HFFc6 (cell line): ENCODE measurements at regions not wholly inside any gene's neighbourhood (a gene's known extent, or its start where the extent isn't known, plus 50 kb on each side); places are given as distances from the start of the nearest gene placed in this dataset.

Source experiments
- DNase-seq: peaks from one replicate; pipeline ENCODE4 v3.0.0-alpha.2; 2018
- H3K27ac Mint-ChIP-seq: 2 replicates; pipeline ENCODE4 v1.8.0; 2020; ENCODE audit warnings: mild to moderate bottlenecking, mixed read lengths
- H3K27me3 Mint-ChIP-seq: 2 replicates; pipeline ENCODE4 v1.8.0; 2021; ENCODE audit warnings: mild to moderate bottlenecking, moderate library complexity, mixed read lengths; ENCODE audit not compliant: insufficient read depth
- H3K36me3 Mint-ChIP-seq: 2 replicates; pipeline ENCODE4 v1.8.0; 2021; ENCODE audit warnings: low read depth, mixed read lengths
- H3K4me1 Mint-ChIP-seq: 2 replicates; pipeline ENCODE4 v1.8.0; 2020; ENCODE audit warnings: low read depth, mixed read lengths
- H3K4me3 Mint-ChIP-seq: 2 replicates; pipeline ENCODE4 v1.8.0; 2020; ENCODE audit warnings: mild to moderate bottlenecking, moderate library complexity, mixed read lengths
- H3K9me3 Mint-ChIP-seq: 2 replicates; pipeline ENCODE4 v1.8.0; 2020; ENCODE audit warnings: mild to moderate bottlenecking, mixed read lengths
- TF ChIP-seq, protein P1 (sequence below): fragments of 200-600 bp; sonication (generic); IDR thresholded peaks from 2 replicates; pipeline ENCODE4 v1.5.0; 2021; ENCODE audit warnings: antibody characterized with exemption, mild to moderate bottlenecking

DNA sequence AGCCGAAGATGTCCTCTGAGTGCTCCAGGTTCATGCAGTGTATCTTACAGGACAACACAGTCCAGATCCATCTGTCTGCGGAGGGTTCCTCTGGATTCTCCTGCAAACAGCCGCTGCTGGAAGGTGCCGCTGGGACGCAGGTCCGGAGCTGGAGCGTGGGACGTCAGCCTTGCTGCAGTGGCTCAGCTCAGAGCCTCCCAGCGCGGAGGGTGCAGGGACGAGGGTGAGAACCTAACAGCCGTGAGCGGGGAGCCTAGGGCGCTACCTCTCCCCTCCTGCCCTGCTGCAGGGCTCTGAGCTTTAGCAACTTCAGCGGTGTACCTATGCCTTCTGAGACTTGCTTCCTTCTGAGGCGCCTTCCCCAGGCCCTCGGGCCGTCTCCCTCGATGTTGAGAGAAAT lies 137.6 kb upstream of the TMEM72 start:
- Mint-ChIP-seq H3K4me1 (peaks cover 9% of the 10 kb centered on the region; the same call in 1 of the 2 replicates), H3K36me3 (no peaks in the 10 kb centered on the region), H3K27me3 (peaks cover 2% of the 10 kb centered on the region; the same call in 1 of the 2 replicates), H3K27ac (no peak overlapping the region), H3K4me3 (no peak overlapping the region), H3K9me3 (no peaks in the 10 kb centered on the region)
- TF ChIP-seq, protein P1, sequence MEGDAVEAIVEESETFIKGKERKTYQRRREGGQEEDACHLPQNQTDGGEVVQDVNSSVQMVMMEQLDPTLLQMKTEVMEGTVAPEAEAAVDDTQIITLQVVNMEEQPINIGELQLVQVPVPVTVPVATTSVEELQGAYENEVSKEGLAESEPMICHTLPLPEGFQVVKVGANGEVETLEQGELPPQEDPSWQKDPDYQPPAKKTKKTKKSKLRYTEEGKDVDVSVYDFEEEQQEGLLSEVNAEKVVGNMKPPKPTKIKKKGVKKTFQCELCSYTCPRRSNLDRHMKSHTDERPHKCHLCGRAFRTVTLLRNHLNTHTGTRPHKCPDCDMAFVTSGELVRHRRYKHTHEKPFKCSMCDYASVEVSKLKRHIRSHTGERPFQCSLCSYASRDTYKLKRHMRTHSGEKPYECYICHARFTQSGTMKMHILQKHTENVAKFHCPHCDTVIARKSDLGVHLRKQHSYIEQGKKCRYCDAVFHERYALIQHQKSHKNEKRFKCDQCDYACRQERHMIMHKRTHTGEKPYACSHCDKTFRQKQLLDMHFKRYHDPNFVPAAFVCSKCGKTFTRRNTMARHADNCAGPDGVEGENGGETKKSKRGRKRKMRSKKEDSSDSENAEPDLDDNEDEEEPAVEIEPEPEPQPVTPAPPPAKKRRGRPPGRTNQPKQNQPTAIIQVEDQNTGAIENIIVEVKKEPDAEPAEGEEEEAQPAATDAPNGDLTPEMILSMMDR = no peak
- DNase-seq = no peak

DNA sequence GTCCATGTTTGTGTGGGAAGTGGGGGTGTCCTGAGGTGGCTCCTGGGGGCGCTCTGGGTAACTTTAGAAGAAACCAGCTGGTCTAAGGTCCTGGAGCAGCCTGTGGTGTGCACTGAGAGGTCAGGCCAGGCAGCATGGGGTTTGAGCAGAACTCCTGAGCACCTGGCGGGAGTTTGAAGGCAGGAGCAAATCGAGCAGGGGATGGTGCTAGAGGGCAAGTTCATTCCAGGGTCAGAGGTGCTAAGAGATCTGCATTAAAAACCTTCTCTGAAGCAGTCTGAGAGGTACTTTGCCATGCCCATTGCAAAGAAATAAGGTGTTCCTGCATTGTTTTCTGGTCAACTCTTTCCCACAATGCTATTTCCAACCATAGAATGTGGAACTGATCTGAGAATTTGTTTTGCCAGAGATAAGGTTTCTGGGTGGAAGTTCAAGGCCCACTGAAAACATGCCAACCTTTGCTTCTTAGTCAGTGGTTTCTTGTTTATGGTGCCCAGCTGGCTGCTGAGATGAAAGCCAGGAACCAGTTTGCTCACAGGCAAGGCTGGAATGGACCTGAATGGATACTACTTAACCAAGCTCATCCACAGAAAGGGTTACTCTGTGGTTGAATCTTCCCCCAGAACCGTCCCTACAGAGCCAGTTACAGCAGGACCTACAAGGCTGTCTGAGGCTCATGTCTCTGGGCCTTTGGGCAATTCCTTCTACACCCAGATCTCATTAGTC lies 136.3 kb upstream of the TMEM72 start:
- Mint-ChIP-seq H3K4me3 (no peak overlapping the region), H3K27me3 (peaks cover 2% of the 10 kb centered on the region; the same call in 1 of the 2 replicates), H3K36me3 (no peaks in the 10 kb centered on the region), H3K4me1 (peaks cover 9% of the 10 kb centered on the region; the same call in 1 of the 2 replicates), H3K9me3 (no peaks in the 10 kb centered on the region), H3K27ac (no peak overlapping the region)
- DNase-seq = peak; percentile 12
- TF ChIP-seq, protein P1 = no peak

DNA sequence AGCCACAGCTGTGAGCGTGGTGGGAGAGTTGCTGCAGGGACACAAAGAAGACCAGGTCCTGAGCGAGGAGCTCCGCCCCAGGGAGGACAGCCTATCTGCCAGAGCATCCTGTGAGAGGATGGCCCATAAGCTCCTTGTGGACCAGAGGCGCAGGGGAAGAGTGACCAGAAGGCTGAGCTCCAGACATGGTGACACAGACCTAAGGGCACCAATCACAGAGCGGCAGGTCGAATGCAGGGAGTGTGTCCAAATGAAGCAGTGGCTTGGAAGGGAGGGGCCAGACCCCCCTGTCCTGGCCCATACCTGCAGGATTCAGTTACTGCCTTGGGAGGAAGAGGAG lies 135.8 kb upstream of the TMEM72 start:
- TF ChIP-seq, protein P1 = no peak
- no peak overlapping the region for H3K27ac Mint-ChIP-seq
- no peak for DNase-seq
- no peaks in the 10 kb centered on the region for H3K9me3 Mint-ChIP-seq
- H3K27me3 Mint-ChIP-seq = peaks cover 2% of the 10 kb centered on the region; the same call in 1 of the 2 replicates
- peaks cover 9% of the 10 kb centered on the region; the same call in 1 of the 2 replicates for H3K4me1 Mint-ChIP-seq
- H3K4me3 Mint-ChIP-seq = no peak overlapping the region
- no peaks in the 10 kb centered on the region for H3K36me3 Mint-ChIP-seq

DNA sequence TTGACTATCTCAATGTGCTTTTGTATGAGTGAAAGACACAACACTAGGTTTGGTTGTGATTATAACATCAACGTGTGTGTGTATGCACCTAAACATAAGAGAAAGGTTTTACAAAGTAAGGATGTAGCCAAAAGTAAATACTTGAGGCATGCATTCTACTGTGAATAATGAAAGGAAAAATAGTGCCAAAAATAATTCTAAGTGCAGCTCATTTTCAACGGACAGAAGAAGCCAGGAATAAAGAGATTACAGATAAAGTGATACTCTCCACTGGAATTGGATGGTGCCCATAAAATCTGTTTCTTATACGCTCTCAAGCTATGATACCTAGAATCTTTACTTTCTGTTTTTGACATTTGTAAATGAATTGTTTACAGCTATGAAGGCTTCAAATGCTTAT lies 135.0 kb upstream of the TMEM72 start:
- Mint-ChIP-seq H3K4me1 (peaks cover 9% of the 10 kb centered on the region; the same call in 1 of the 2 replicates), H3K27me3 (peaks cover 2% of the 10 kb centered on the region; the same call in 1 of the 2 replicates), H3K4me3 (no peak overlapping the region), H3K9me3 (no peaks in the 10 kb centered on the region), H3K27ac (no peak overlapping the region), H3K36me3 (no peaks in the 10 kb centered on the region)
- TF ChIP-seq, protein P1 = no peak
- DNase-seq = no peak

DNA sequence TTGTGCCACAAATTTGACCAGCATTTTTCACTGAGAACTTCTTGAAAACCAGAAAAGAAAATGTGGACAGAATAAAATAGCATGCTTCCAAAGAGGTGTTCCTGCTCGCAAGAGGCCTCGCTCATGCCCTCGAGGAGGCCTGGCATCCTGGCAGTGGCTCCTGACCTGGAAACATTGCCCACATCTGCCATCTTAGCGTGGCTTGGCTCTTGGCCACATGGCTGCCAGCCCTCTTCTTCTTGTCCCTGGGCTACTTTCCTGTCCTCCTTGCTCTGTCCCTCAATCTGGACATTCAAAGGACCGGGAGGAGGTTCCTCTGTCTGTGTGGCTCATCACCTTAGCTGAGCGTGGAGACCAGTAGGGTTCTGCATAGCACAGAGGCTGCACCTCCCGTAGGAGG lies 131.6 kb upstream of the TMEM72 start:
- Mint-ChIP-seq H3K9me3 (no peaks in the 10 kb centered on the region; the same call in 1 of the 2 replicates), H3K4me3 (no peak overlapping the region), H3K36me3 (no peaks in the 10 kb centered on the region), H3K27ac (no peak overlapping the region), H3K27me3 (no peaks in the 10 kb centered on the region; the same call in 1 of the 2 replicates), H3K4me1 (peaks cover 9% of the 10 kb centered on the region; the same call in 1 of the 2 replicates)
- DNase-seq = no peak
- TF ChIP-seq, protein P1 = no peak
